Gastrocnemius medialis (tissue), 4 donors: ENCODE measurements at regions not wholly inside any gene's neighbourhood (a gene's known extent, or its start where the extent isn't known, plus 50 kb on each side); places are given as distances from the start of the nearest gene placed in this dataset.

Source experiments
- ATAC-seq, 2 donors: fragments of 150-250 bp; one replicate each; pipeline ENCODE4 v1.9.1; 2016
- DNase-seq, 2 donors: peaks; one replicate each; pipeline ENCODE4 v3.0.0-alpha.2; 2019
- H3K27ac ChIP-seq, 4 donors: fragments of 200-600 bp; sonication (generic); 1 replicate in 1 of 4; 2 replicates in 3 of 4; pipeline ENCODE4 v1.5.1; 2016 to 2018; ENCODE audit warnings: mild to moderate bottlenecking in 2 of 4, moderate library complexity in 1 of 4
- H3K27me3 ChIP-seq, 3 donors: fragments of 200-600 bp; sonication (generic) in 2 of 3; 1 replicate in 1 of 3; 2 replicates in 2 of 3; pipeline versions ENCODE4 v1.5.1 to v1.6.0; 2016 to 2019; ENCODE audit warnings: mild to moderate bottlenecking in 1 of 3, moderate library complexity in 1 of 3
- H3K36me3 ChIP-seq, 2 donors: fragments of 200-600 bp; sonication (generic) in 1 of 2; one replicate each; pipeline ENCODE4 v1.5.1; 2017 to 2018
- H3K4me1 ChIP-seq, 2 donors: fragments of 200-600 bp; sonication (generic) in 1 of 2; one replicate each; pipeline ENCODE4 v1.5.1; 2016 to 2017; ENCODE audit warnings: mild to moderate bottlenecking in 2 of 2
- H3K4me3 ChIP-seq, 4 donors: fragments of 200-600 bp; sonication (generic) in 3 of 4; 1 replicate in 1 of 4; 2 replicates in 3 of 4; pipeline ENCODE4 v1.5.1; 2016 to 2019; ENCODE audit warnings: mild to moderate bottlenecking in 2 of 4
- H3K9me3 ChIP-seq, 3 donors: fragments of 200-600 bp; sonication (generic) in 2 of 3; 1 replicate in 1 of 3; 2 replicates in 2 of 3; pipeline ENCODE4 v1.5.1; 2016 to 2019
- CTCF ChIP-seq, 5 experiments: fragments of 450-650 bp in 3 of 5; fragments of 200-600 bp in 2 of 5; sonication (generic) in 2 of 5; IDR thresholded peaks in 4 of 5; conservative IDR thresholded peaks in 1 of 5; 1 replicate in 4 of 5; 2 replicates in 1 of 5; pipeline ENCODE4 v1.5.1; 2016 to 2019; ENCODE audit warnings: antibody characterized with exemption in 5 of 5, mild to moderate bottlenecking in 3 of 5, moderate library complexity in 3 of 5
- POLR2A ChIP-seq, 2 donors: fragments of 450-650 bp; IDR thresholded peaks; one replicate each; pipeline ENCODE4 v1.6.1; 2017; ENCODE audit warnings: antibody characterized with exemption in 2 of 2, mild to moderate bottlenecking in 2 of 2, moderate library complexity in 2 of 2
- in situ Hi-C, 4 donors: fragments of 200-750 bp; cut with MboI; loops; one replicate each; pipeline versions ENCODE4 v1.15.0 to v1.8.0; 2017; ENCODE audit warnings: low sequenced_read_pairs in 4 of 4
- intact Hi-C: fragments of 100-400 bp; cut with DNase I; formaldehyde crosslinking; loops from one replicate; pipeline ENCODE4 v1.15.1; 2023; ENCODE audit warnings: low total_unique reads

GRCh38 chr7:36014961-36015360 is 138.1 kb upstream of the EEPD1 start:
- in situ Hi-C loops (loop anchor here in 1 of 4 donors (10.0 kb wide), 1 partner anchor 280 kb away; no protein-coding TSS in a partner anchor), intact Hi-C loops (no loop called here)
- no peaks in the 10 kb centered on the region for H3K27me3 ChIP-seq
- H3K36me3 ChIP-seq = no peaks in the 10 kb centered on the region
- H3K4me3 ChIP-seq = no peak overlapping the region
- H3K27ac ChIP-seq = no peak overlapping the region
- H3K9me3 ChIP-seq = no peaks in the 10 kb centered on the region
- no peaks in the 10 kb centered on the region for H3K4me1 ChIP-seq
- no peak for ATAC-seq
- no peak for TF ChIP-seq POLR2A (IDR thresholded peaks at IDR 0.05)
- TF ChIP-seq CTCF (IDR thresholded peaks at IDR 0.05 in 4 of 5, conservative IDR thresholded peaks at IDR 0.05 in 1 of 5) = no peak
- DNase-seq = no peak

DNA sequence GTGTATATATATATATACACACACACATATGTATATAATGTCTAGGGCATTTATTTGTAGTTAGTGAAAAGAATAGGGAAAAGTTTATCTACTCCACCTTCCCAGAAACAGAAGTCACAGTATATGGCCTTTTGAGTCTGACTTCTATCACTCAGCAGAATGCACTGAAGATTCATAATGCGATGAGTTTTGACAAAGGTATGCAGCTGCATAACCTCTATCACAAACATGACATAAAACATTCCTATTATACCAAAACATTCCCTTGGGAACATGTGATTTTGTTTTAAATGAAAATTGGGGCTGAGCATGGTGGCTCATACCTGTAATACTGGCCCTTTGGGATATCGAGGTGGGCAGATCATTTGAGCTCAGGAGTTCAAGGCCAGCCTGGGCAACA is 137.3 kb upstream of the EEPD1 start:
- intact Hi-C loops (no loop called here), in situ Hi-C loops (loop anchor here in 1 of 4 donors (10.0 kb wide), 1 partner anchor 279 kb away; no protein-coding TSS in a partner anchor)
- DNase-seq = no peak
- H3K4me1 ChIP-seq = no peaks in the 10 kb centered on the region
- no peak for TF ChIP-seq CTCF (IDR thresholded peaks at IDR 0.05 in 4 of 5, conservative IDR thresholded peaks at IDR 0.05 in 1 of 5)
- no peak for TF ChIP-seq POLR2A (IDR thresholded peaks at IDR 0.05)
- H3K4me3 ChIP-seq = no peak overlapping the region
- H3K9me3 ChIP-seq = no peaks in the 10 kb centered on the region
- no peaks in the 10 kb centered on the region for H3K27me3 ChIP-seq
- H3K36me3 ChIP-seq = no peaks in the 10 kb centered on the region
- no peak overlapping the region for H3K27ac ChIP-seq
- no peak for ATAC-seq

- intact Hi-C loops = no loop called here
- ATAC-seq = no peak
- in situ Hi-C loops = loop anchor here in 1 of 4 donors (10.0 kb wide), 1 partner anchor 278 kb away; no protein-coding TSS in a partner anchor
These were observed 136.4 kb upstream of the EEPD1 start for GRCh38 chr7:36016648-36017047.

GRCh38 chr7:36017111-36017510 is 135.9 kb upstream of the EEPD1 start:
- DNase-seq = no peak
- H3K27me3 ChIP-seq = no peaks in the 10 kb centered on the region

More at GRCh38 chr7:36016648-36017047, 136.4 kb upstream of the EEPD1 start:
- Histone ChIP-seq H3K36me3 (no peaks in the 10 kb centered on the region), H3K27ac (no peak overlapping the region), H3K27me3 (no peaks in the 10 kb centered on the region), H3K9me3 (no peaks in the 10 kb centered on the region), H3K4me1 (peaks cover 2 to 3% of the 10 kb centered on the region in 2 donors), H3K4me3 (no peak overlapping the region)
- TF ChIP-seq POLR2A (IDR thresholded peaks at IDR 0.05) = no peak
- no peak for TF ChIP-seq CTCF (IDR thresholded peaks at IDR 0.05 in 4 of 5, conservative IDR thresholded peaks at IDR 0.05 in 1 of 5)
- no peak for DNase-seq

More at GRCh38 chr7:36017111-36017510, 135.9 kb upstream of the EEPD1 start:
- Histone ChIP-seq H3K9me3 (no peaks in the 10 kb centered on the region), H3K27ac (no peak overlapping the region), H3K4me3 (no peak overlapping the region), H3K4me1 (peaks cover 6 to 7% of the 10 kb centered on the region in 2 donors), H3K36me3 (no peaks in the 10 kb centered on the region)
- in situ Hi-C loops = loop anchor here in 1 of 4 donors (10.0 kb wide), 1 partner anchor 278 kb away; no protein-coding TSS in a partner anchor
- TF ChIP-seq POLR2A (IDR thresholded peaks at IDR 0.05) (no peak), CTCF (IDR thresholded peaks at IDR 0.05 in 4 of 5, conservative IDR thresholded peaks at IDR 0.05 in 1 of 5) (no peak)
- no peak for ATAC-seq
- intact Hi-C loops = no loop called here
